Mesothelial cell of epicardium (in vitro differentiated cells): ENCODE measurements at regions not wholly inside any gene's neighbourhood (a gene's known extent, or its start where the extent isn't known, plus 50 kb on each side); places are given as distances from the start of the nearest gene placed in this dataset.
A peak's percentile ranks its signal among the peaks of the same experiment; 100 is the strongest.

Source experiments
- DNase-seq, 2 experiments: peaks; one replicate each; pipeline ENCODE4 v3.0.0; 2021; ENCODE audit warnings: low spot score in 2 of 2; ENCODE audit not compliant: unreplicated experiment in 2 of 2
- H3K27ac Mint-ChIP-seq: 2 replicates; pipeline ENCODE4 v1.8.0; 2021; ENCODE audit warnings: mixed read lengths
- H3K27me3 Mint-ChIP-seq: 2 replicates; pipeline ENCODE4 v1.8.0; 2021; ENCODE audit warnings: low read depth, mixed read lengths
- H3K36me3 Mint-ChIP-seq: 2 replicates; pipeline ENCODE4 v1.8.0; 2021; ENCODE audit warnings: mixed read lengths
- H3K4me1 Mint-ChIP-seq: 2 replicates; pipeline ENCODE4 v1.8.0; 2021; ENCODE audit warnings: mixed read lengths
- H3K4me3 Mint-ChIP-seq: 2 replicates; pipeline ENCODE4 v1.8.0; 2021; ENCODE audit warnings: mild to moderate bottlenecking, moderate library complexity, mixed read lengths
- H3K9me3 Mint-ChIP-seq: 2 replicates; pipeline ENCODE4 v1.8.0; 2021; ENCODE audit warnings: mixed read lengths
- CTCF ChIP-seq: fragments of 200-600 bp; sonication (generic); IDR thresholded peaks from one replicate; pipeline ENCODE4 v1.5.0; 2021; ENCODE audit warnings: antibody characterized with exemption; ENCODE audit not compliant: unreplicated experiment

DNA sequence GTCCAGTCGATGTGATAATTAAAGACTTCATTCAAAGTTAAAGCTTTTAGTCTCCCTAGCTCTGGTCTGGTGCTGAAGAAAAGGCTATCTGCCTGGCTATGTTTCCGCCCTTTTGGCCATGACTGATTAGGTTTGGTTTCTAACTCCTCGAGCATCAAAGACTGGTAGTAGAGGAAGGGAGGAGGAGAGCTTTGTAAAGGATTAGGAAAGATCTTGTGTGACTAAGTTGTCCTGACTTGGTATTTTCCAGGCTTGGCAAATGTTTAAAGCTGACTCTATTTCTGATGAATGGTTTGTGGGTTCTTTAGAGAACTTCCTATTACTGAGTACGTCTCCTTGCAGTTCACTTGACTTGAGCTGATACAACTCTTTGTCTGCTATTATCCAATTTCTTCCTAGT is 312.9 kb downstream of the GJA1 start:
- Mint-ChIP-seq H3K27me3 (no peaks in the 10 kb centered on the region), H3K36me3 (peaks cover 4% of the 10 kb centered on the region), H3K9me3 (peaks cover 7% of the 10 kb centered on the region), H3K4me3 (no peak overlapping the region), H3K4me1 (peaks cover 9% of the 10 kb centered on the region), H3K27ac (peak overlapping the region; percentile 22)
- TF ChIP-seq CTCF, result no peak
- DNase-seq, result no peak

GRCh38 chr6:121748850-121749249 is 313.4 kb downstream of the GJA1 start:
- Mint-ChIP-seq H3K4me1 (peaks cover 9% of the 10 kb centered on the region), H3K36me3 (peaks cover 4% of the 10 kb centered on the region), H3K9me3 (peaks cover 7% of the 10 kb centered on the region), H3K27me3 (no peaks in the 10 kb centered on the region), H3K27ac (no peak overlapping the region), H3K4me3 (no peak overlapping the region)
- TF ChIP-seq CTCF, result no peak
- no peak for DNase-seq

DNA sequence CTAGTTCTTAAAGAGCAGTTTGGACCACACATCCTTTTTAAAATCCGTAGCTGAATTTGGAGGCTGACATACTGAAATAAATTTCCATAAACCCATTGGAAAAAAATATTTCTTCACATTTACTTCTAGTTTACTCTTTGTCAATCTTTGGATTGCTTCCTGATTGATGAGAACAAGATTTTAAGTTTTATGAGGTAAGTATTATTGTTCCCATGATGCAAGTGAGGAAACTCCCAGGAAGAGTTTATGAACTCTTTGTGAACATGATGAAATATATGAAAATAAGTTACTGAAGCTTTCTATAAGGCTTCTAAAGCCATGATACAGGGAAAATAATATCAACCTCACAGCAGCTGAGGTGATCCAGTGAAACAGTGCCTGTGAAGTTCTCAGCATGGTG is 320.0 kb downstream of the GJA1 start:
- Mint-ChIP-seq H3K4me1 (no peaks in the 10 kb centered on the region), H3K4me3 (no peak overlapping the region), H3K9me3 (peaks cover 4% of the 10 kb centered on the region), H3K27me3 (no peaks in the 10 kb centered on the region), H3K27ac (no peak overlapping the region), H3K36me3 (peaks cover 4% of the 10 kb centered on the region)
- no peak for TF ChIP-seq CTCF
- DNase-seq, result no peak

- Mint-ChIP-seq H3K4me3 (no peak overlapping the region), H3K4me1 (no peaks in the 10 kb centered on the region), H3K36me3 (no peaks in the 10 kb centered on the region), H3K27me3 (no peaks in the 10 kb centered on the region), H3K9me3 (peaks cover 2% of the 10 kb centered on the region), H3K27ac (no peak overlapping the region)
- TF ChIP-seq CTCF, result no peak
- DNase-seq, result no peak
Observed at GRCh38 chr6:121756666-121757065, 321.2 kb downstream of the GJA1 start.

- Mint-ChIP-seq H3K27me3 (no peaks in the 10 kb centered on the region), H3K36me3 (peaks cover 2% of the 10 kb centered on the region), H3K9me3 (peaks cover 7% of the 10 kb centered on the region), H3K4me1 (no peaks in the 10 kb centered on the region), H3K4me3 (no peak overlapping the region), H3K27ac (no peak overlapping the region)
- no peak for DNase-seq
- TF ChIP-seq CTCF, result no peak
Observed at GRCh38 chr6:121759370-121759769, 323.9 kb downstream of the GJA1 start.

- Mint-ChIP-seq H3K27me3 (no peaks in the 10 kb centered on the region), H3K9me3 (peaks cover 11% of the 10 kb centered on the region), H3K4me3 (no peak overlapping the region), H3K4me1 (no peaks in the 10 kb centered on the region), H3K36me3 (peaks cover 2% of the 10 kb centered on the region), H3K27ac (no peak overlapping the region)
- no peak for TF ChIP-seq CTCF
- DNase-seq, result no peak
Observed at GRCh38 chr6:121760191-121760590, 324.7 kb downstream of the GJA1 start.
